Brain microvascular endothelial cell (primary cell): ENCODE measurements at regions not wholly inside any gene's neighbourhood (a gene's known extent, or its start where the extent isn't known, plus 50 kb on each side); places are given as distances from the start of the nearest gene placed in this dataset.

Source experiments
- DNase-seq: peaks from one replicate; pipeline ENCODE4 v3.0.0-alpha.2; 2020
- H3K27ac ChIP-seq: fragments of 250-450 bp; sonication (Bioruptor Pico); 2 replicates; pipeline ENCODE4 v1.5.1; 2020; ENCODE audit warnings: mild to moderate bottlenecking, moderate library complexity
- H3K27me3 ChIP-seq: fragments of 250-450 bp; sonication (Bioruptor Pico); replicated peaks from 2 replicates; pipeline ENCODE4 v1.5.1; 2020; ENCODE audit warnings: mild to moderate bottlenecking
- H3K36me3 ChIP-seq: fragments of 250-450 bp; sonication (Bioruptor Pico); replicated peaks from 2 replicates; pipeline ENCODE4 v1.5.1; 2020; ENCODE audit warnings: mild to moderate bottlenecking
- H3K4me3 ChIP-seq: 2 replicates; pipeline ENCODE4 v1.5.1; 2011; ENCODE audit warnings: low read depth, mild to moderate bottlenecking, control low read depth, low read length, moderate library complexity
- in situ Hi-C: cut with HindIII; loops from 2 replicates; pipeline ENCODE4 v1.10.0; 2017; ENCODE audit warnings: low sequenced_read_pairs, low pct_ligation_motif_present
- TF ChIP-seq, protein P1 (sequence below): IDR thresholded peaks from 2 replicates; pipeline ENCODE4 v1.5.1; 2011; ENCODE audit warnings: low read depth, mild to moderate bottlenecking, moderate library complexity, low read length, control low read depth, inconsistent platforms; ENCODE audit errors: missing control alignments

DNA sequence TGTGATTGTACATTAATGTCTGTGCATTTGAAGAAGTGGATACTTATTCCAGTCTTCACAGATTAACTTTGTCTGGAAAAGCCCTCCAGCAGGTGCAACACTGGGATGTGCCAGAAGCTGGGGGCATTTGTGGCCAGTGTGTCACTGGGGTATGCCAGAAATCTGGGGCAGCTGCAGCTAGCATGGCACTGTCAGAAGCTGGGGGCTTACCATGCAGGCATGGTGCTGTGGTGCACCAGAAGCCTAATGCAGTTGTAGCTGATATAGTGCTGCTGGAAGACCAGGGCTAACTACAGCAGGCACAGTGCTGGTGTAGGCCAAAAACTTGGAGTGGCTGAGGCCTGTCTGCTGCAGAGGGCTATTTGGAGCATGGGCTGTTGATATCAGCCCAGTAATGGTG is 270.1 kb downstream of the STK31 start:
- TF ChIP-seq, protein P1, sequence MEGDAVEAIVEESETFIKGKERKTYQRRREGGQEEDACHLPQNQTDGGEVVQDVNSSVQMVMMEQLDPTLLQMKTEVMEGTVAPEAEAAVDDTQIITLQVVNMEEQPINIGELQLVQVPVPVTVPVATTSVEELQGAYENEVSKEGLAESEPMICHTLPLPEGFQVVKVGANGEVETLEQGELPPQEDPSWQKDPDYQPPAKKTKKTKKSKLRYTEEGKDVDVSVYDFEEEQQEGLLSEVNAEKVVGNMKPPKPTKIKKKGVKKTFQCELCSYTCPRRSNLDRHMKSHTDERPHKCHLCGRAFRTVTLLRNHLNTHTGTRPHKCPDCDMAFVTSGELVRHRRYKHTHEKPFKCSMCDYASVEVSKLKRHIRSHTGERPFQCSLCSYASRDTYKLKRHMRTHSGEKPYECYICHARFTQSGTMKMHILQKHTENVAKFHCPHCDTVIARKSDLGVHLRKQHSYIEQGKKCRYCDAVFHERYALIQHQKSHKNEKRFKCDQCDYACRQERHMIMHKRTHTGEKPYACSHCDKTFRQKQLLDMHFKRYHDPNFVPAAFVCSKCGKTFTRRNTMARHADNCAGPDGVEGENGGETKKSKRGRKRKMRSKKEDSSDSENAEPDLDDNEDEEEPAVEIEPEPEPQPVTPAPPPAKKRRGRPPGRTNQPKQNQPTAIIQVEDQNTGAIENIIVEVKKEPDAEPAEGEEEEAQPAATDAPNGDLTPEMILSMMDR: no peak
- Histone ChIP-seq H3K36me3 (no peaks in the 10 kb centered on the region), H3K27me3 (no peaks in the 10 kb centered on the region), H3K27ac (no peak overlapping the region), H3K4me3 (no peak overlapping the region)
- in situ Hi-C loops: no loop called here
- no peak for DNase-seq

DNA sequence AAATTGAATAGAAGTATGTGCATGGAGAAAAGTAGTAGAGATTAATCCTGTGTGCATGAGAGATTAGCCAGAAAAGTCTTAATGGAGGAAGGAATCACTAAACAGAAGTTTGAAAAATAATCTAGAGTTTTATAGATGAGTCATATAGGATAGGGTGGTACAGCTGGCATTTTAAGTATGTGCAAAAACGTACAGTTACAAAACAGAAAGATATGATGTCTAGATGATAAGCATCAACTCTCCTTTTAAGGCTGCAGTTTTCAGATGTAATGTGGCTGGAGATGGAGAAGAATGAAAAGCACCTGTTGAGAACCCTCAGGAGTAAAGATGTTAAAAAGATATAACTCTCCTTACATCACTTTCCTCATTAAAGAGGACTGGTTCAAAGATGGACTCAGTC is 271.3 kb downstream of the STK31 start:
- Histone ChIP-seq H3K27me3 (no peaks in the 10 kb centered on the region), H3K4me3 (no peak overlapping the region), H3K27ac (no peak overlapping the region), H3K36me3 (no peaks in the 10 kb centered on the region)
- in situ Hi-C loops: no loop called here
- no peak for DNase-seq
- TF ChIP-seq, protein P1: no peak

DNA sequence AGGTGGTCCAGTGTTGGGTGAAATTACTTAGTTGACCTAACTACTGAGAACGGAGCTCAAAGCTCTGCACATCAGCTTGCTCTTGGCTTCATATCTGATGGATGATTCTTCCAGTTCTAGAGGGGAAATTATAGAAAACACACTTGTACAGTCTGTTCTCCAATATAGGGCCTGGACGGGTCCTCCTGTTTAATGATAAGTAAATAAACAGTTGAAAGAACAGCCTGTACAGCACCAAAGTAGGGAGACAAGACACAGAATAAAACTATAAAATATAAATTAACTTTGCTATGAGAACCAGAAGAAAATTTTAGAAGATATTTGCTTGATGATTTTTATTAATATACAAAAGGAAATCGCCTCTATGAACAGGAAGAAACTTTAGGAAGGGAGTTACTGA is 271.7 kb downstream of the STK31 start:
- H3K27me3 ChIP-seq: no peaks in the 10 kb centered on the region
- no peak for DNase-seq
- H3K36me3 ChIP-seq: no peaks in the 10 kb centered on the region
- H3K27ac ChIP-seq: no peak overlapping the region
- no peak overlapping the region for H3K4me3 ChIP-seq
- in situ Hi-C loops: no loop called here
- TF ChIP-seq, protein P1: no peak

DNA sequence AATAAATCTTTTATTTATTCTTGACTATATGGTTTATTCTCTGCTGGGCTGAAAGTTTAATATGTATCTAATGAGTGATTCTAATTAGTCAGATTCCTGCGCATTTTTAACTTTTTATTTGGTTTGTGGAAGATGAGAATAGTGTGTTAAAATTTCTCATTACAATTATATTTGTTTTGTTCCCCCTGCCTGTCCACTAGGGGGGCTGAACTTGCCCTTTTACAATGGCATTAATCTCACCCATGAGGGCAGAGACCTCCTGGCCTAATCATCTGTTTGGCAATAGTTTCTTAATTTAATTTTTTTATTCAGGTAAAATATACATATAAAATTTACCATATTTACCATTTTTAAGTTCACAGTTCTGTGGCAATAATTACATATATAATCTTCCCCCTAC is 278.5 kb upstream of the NPY start:
- Histone ChIP-seq H3K27ac (no peak overlapping the region), H3K36me3 (no peaks in the 10 kb centered on the region), H3K27me3 (no peaks in the 10 kb centered on the region), H3K4me3 (no peak overlapping the region)
- TF ChIP-seq, protein P1: no peak
- no peak for DNase-seq
- in situ Hi-C loops: no loop called here

DNA sequence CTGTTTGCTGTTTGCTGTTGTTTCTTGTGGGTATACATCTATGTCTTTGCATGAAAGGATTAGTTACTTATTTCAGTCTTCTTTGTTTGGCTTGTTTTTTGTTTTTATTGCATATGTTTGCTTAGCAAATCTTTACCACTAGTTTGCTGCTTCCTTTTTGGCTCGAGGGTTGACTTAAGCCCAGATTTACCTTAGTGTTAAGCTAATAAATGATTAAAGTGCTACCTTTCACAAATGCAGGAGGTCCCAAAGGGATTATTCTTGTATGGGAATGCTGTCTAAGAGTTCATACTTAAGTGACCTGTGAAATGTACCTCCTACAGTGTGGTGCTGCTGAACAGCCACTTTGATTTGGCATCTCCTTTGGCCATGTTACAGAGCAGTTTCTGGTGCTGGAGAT is 273.5 kb upstream of the NPY start:
- no peak overlapping the region for H3K27ac ChIP-seq
- no peaks in the 10 kb centered on the region for H3K36me3 ChIP-seq
- no peaks in the 10 kb centered on the region for H3K27me3 ChIP-seq
- DNase-seq: no peak
- no peak overlapping the region for H3K4me3 ChIP-seq
- in situ Hi-C loops: no loop called here
- TF ChIP-seq, protein P1: no peak

DNA sequence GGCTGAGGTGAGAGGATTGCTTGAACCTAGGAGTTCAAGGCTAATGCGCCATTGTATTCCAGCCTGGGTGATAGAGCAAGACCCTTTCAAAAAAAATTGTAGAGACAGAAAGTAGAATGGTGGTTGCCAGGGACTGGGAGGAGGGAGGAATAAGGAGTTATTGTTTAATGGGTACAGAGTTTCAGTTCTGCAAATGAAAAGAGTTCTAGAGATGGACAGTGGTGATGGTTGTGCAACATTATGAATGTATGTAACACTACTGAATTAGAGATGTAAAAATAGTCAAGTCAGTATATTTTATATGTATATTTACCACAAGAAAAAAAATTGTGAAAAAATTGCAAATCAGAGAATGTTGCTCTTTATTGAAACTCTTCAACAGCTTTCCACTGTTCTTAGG is 266.5 kb upstream of the NPY start:
- no peaks in the 10 kb centered on the region for H3K27me3 ChIP-seq
- in situ Hi-C loops: no loop called here
- TF ChIP-seq, protein P1: no peak
- no peak overlapping the region for H3K27ac ChIP-seq
- no peak for DNase-seq
- H3K36me3 ChIP-seq: no peaks in the 10 kb centered on the region
- no peak overlapping the region for H3K4me3 ChIP-seq
